ENCODE measurements at regions not wholly inside any gene's neighbourhood (a gene's known extent, or its start where the extent isn't known, plus 50 kb on each side); places are given as distances from the start of the nearest gene placed in this dataset.

DNA sequence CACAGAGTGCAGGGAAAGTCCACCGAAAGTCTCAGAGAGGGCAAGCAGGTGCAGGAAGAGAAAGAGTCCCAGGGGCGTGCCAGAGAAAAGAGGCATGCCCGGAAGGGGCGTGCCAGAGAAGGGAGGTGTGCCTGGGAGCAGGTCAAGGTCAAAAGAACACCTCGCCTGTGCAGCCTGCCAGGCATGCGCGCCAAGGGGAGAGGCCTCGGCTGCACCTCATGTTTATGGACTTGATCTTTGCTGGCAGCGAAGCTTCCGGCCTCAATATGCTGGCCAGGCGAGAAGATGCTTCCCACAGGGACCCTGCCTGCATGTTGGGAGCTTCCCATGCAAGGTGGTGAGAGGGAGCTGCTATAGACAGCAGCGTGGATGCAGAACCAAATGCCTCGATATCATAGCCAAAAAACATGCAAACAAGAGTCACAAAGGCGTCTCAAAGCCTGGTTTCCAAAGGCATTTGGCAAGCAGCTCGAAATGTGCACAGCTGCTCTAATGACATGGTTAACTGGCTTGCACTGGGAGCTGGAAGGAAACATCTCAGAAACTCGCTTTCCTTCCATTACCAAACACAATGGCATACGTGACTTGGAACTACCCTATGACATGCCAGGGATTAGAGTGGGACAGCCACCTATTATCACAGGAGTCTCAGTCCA is 192.5 kb upstream of the PPP2R2D start (continued):
- TF ChIP-seq MAFG (CRISPR knock-in tag; IDR thresholded peaks at IDR 0.05), result no peak
- TF ChIP-seq SMAD3 (CRISPR knock-in tag; IDR thresholded peaks at IDR 0.05), result no peak
- no peak for TF ChIP-seq ZNF329 (CRISPR knock-in tag; IDR thresholded peaks at IDR 0.05; ENCODE audit: low read depth)
- TF ChIP-seq FOXK2 (IDR thresholded peaks at IDR 0.05), result no peak
- TF ChIP-seq, protein P1, sequence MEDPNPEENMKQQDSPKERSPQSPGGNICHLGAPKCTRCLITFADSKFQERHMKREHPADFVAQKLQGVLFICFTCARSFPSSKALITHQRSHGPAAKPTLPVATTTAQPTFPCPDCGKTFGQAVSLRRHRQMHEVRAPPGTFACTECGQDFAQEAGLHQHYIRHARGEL (CRISPR knock-in tag; IDR thresholded peaks at IDR 0.05), result no peak
- TF ChIP-seq, protein P2, sequence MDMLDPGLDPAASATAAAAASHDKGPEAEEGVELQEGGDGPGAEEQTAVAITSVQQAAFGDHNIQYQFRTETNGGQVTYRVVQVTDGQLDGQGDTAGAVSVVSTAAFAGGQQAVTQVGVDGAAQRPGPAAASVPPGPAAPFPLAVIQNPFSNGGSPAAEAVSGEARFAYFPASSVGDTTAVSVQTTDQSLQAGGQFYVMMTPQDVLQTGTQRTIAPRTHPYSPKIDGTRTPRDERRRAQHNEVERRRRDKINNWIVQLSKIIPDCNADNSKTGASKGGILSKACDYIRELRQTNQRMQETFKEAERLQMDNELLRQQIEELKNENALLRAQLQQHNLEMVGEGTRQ (IDR thresholded peaks at IDR 0.05; ENCODE audit: low read depth, low read length), result no peak
- TF ChIP-seq, protein P2 (CRISPR knock-in tag; IDR thresholded peaks at IDR 0.05; ENCODE audit: borderline replicate concordance), result no peak
- TF ChIP-seq, protein P3, sequence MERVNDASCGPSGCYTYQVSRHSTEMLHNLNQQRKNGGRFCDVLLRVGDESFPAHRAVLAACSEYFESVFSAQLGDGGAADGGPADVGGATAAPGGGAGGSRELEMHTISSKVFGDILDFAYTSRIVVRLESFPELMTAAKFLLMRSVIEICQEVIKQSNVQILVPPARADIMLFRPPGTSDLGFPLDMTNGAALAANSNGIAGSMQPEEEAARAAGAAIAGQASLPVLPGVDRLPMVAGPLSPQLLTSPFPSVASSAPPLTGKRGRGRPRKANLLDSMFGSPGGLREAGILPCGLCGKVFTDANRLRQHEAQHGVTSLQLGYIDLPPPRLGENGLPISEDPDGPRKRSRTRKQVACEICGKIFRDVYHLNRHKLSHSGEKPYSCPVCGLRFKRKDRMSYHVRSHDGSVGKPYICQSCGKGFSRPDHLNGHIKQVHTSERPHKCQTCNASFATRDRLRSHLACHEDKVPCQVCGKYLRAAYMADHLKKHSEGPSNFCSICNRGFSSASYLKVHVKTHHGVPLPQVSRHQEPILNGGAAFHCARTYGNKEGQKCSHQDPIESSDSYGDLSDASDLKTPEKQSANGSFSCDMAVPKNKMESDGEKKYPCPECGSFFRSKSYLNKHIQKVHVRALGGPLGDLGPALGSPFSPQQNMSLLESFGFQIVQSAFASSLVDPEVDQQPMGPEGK (CRISPR knock-in tag; IDR thresholded peaks at IDR 0.05), result no peak
- TF ChIP-seq SIN3B (IDR thresholded peaks at IDR 0.05; ENCODE audit: low read length), result no peak
- TF ChIP-seq MAFF (IDR thresholded peaks at IDR 0.05; ENCODE audit: low read depth, low read length), result no peak
- TF ChIP-seq KDM5A (IDR thresholded peaks at IDR 0.05; ENCODE audit: borderline replicate concordance, low read length), result no peak
- no peak for TF ChIP-seq SIX1 (CRISPR knock-in tag; IDR thresholded peaks at IDR 0.05; ENCODE audit: borderline replicate concordance)
